SU-DHL-6 (cell line): ENCODE measurements at regions not wholly inside any gene's neighbourhood (a gene's known extent, or its start where the extent isn't known, plus 50 kb on each side); places are given as distances from the start of the nearest gene placed in this dataset.

Experiments used
- H2AFZ ChIP-seq: fragments of 200-600 bp; sonication (generic); 2 replicates; pipeline ENCODE4 v1.6.1; 2014; ENCODE audit warnings: low read depth, mild to moderate bottlenecking, moderate library complexity, mixed read lengths, antibody characterized with exemption, low read length; ENCODE audit not compliant: severe bottlenecking
- H3F3A ChIP-seq: fragments of 200-600 bp; shearing (Covaris generic); 2 replicates; pipeline ENCODE4 v1.6.0; 2016; ENCODE audit warnings: antibody characterized with exemption, mild to moderate bottlenecking; ENCODE audit not compliant: insufficient read depth
- H3K27ac ChIP-seq: fragments of 200-600 bp; sonication (generic); 2 replicates; pipeline ENCODE4 v1.5.1; 2016; ENCODE audit warnings: low read depth, mild to moderate bottlenecking, low read length, moderate library complexity, mixed read lengths
- H3K27me3 ChIP-seq: fragments of 200-600 bp; sonication (generic), shearing (Covaris generic); 2 replicates; pipeline ENCODE4 v1.6.0; 2014; ENCODE audit warnings: mild to moderate bottlenecking, low read length
- H3K36me3 ChIP-seq: fragments of 200-600 bp; sonication (generic); 2 replicates; pipeline ENCODE4 v1.6.1; 2014; ENCODE audit warnings: mild to moderate bottlenecking, low read length, mixed read lengths
- H3K4me2 ChIP-seq: fragments of 300-600, 200-600 bp; shearing (Covaris generic), sonication (generic); 2 replicates; pipeline ENCODE4 v1.6.0; 2014; ENCODE audit warnings: low read length, low read depth, mild to moderate bottlenecking; ENCODE audit not compliant: poor library complexity, severe bottlenecking
- H3K4me3 ChIP-seq: fragments of 200-600 bp; sonication (generic); 2 replicates; pipeline ENCODE4 v1.5.1; 2014; ENCODE audit warnings: antibody characterized with exemption, low read length, mild to moderate bottlenecking, mixed read lengths; ENCODE audit not compliant: insufficient read depth, poor library complexity, severe bottlenecking
- H3K79me2 ChIP-seq: fragments of 200-600 bp; sonication (generic); 2 replicates; pipeline ENCODE4 v1.6.1; 2014; ENCODE audit warnings: mild to moderate bottlenecking, low read length, moderate library complexity; ENCODE audit not compliant: insufficient read depth
- H3K9ac ChIP-seq: fragments of 200-600 bp; sonication (generic); 2 replicates; pipeline ENCODE4 v1.7.0; 2014; ENCODE audit warnings: mild to moderate bottlenecking, low read length
- H3K9me2 ChIP-seq: fragments of 200-600 bp; sonication (generic); replicated peaks from 2 replicates; pipeline ENCODE4 v1.6.1; 2014; ENCODE audit warnings: low read length; ENCODE audit not compliant: insufficient read depth
- H3K9me3 ChIP-seq: fragments of 200-600 bp; sonication (generic); 2 replicates; pipeline ENCODE4 v1.6.1; 2014; ENCODE audit warnings: low read length, mixed read lengths; ENCODE audit not compliant: insufficient read depth
- H4K20me1 ChIP-seq: fragments of 200-600 bp; sonication (generic); 2 replicates; pipeline ENCODE4 v1.6.1; 2014; ENCODE audit warnings: low read depth, mild to moderate bottlenecking, antibody characterized with exemption, low read length, moderate library complexity, mixed read lengths
- EZH2phosphoT487 ChIP-seq: fragments of 200-600 bp; sonication (generic), shearing (Covaris generic); conservative IDR thresholded peaks from 2 replicates; pipeline ENCODE4 v1.6.1; 2018; ENCODE audit warnings: mild to moderate bottlenecking, antibody characterized with exemption, low read length, moderate library complexity, mixed read lengths
- TF ChIP-seq, protein P1 (sequence below): fragments of 200-600 bp; sonication (generic); IDR thresholded peaks from one replicate; pipeline ENCODE4 v1.5.1; 2017; ENCODE audit warnings: antibody characterized with exemption, mild to moderate bottlenecking, low read length, moderate library complexity; ENCODE audit not compliant: insufficient read depth, poor library complexity, severe bottlenecking

GRCh38 chr4:102428122-102428521, 73.0 kb upstream of the NFKB1 start:
- TF ChIP-seq EZH2phosphoT487 = no peak
- TF ChIP-seq, protein P1, sequence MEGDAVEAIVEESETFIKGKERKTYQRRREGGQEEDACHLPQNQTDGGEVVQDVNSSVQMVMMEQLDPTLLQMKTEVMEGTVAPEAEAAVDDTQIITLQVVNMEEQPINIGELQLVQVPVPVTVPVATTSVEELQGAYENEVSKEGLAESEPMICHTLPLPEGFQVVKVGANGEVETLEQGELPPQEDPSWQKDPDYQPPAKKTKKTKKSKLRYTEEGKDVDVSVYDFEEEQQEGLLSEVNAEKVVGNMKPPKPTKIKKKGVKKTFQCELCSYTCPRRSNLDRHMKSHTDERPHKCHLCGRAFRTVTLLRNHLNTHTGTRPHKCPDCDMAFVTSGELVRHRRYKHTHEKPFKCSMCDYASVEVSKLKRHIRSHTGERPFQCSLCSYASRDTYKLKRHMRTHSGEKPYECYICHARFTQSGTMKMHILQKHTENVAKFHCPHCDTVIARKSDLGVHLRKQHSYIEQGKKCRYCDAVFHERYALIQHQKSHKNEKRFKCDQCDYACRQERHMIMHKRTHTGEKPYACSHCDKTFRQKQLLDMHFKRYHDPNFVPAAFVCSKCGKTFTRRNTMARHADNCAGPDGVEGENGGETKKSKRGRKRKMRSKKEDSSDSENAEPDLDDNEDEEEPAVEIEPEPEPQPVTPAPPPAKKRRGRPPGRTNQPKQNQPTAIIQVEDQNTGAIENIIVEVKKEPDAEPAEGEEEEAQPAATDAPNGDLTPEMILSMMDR = no peak
- Histone ChIP-seq H3K27ac (no peak overlapping the region), H3K9me2 (no peaks in the 10 kb centered on the region), H2AFZ (no peak overlapping the region), H3K9ac (no peak overlapping the region), H3K9me3 (no peaks in the 10 kb centered on the region), H4K20me1 (no peaks in the 10 kb centered on the region), H3K79me2 (no peaks in the 10 kb centered on the region), H3K4me3 (no peak overlapping the region), H3F3A (no peaks in the 10 kb centered on the region), H3K27me3 (no peaks in the 10 kb centered on the region), H3K36me3 (no peaks in the 10 kb centered on the region), H3K4me2 (no peak overlapping the region)

- Histone ChIP-seq H3K27ac (no peak overlapping the region), H3K9me3 (no peaks in the 10 kb centered on the region), H2AFZ (no peak overlapping the region), H3K27me3 (no peaks in the 10 kb centered on the region), H3K79me2 (no peaks in the 10 kb centered on the region), H4K20me1 (no peaks in the 10 kb centered on the region), H3F3A (no peaks in the 10 kb centered on the region), H3K36me3 (no peaks in the 10 kb centered on the region), H3K4me3 (no peak overlapping the region), H3K4me2 (no peak overlapping the region), H3K9ac (no peak overlapping the region), H3K9me2 (no peaks in the 10 kb centered on the region)
- TF ChIP-seq, protein P1 = no peak
- no peak for TF ChIP-seq EZH2phosphoT487
Measured at GRCh38 chr4:102429553-102429952, 71.6 kb upstream of the NFKB1 start.

DNA sequence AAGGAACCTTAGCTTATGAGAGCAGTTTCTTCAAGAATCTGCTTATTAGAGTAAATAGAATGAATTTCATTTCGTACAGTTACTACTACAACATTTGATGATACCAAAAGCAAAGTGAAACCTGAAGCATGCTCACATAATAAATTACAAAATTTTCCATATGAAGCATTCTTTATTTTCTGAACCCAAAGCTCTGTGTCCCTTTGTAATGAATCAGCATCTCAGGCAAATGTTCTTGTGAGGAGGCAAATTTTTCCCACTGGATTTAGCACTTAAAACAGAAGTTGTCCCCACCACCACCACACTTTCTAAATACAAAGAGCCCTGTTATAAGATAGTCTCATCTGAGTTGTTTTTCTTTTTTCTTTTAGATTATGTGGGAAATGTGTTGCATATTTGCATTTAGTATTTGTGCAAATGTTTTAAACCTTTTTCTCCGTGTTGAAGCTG, 70.7 kb upstream of the NFKB1 start:
- Histone ChIP-seq H3K27me3 (no peaks in the 10 kb centered on the region), H2AFZ (peak overlapping the region; percentile 67), H3K9me3 (no peaks in the 10 kb centered on the region), H4K20me1 (no peaks in the 10 kb centered on the region), H3K36me3 (no peaks in the 10 kb centered on the region), H3K4me3 (peak overlapping the region; percentile 68), H3K9me2 (no peaks in the 10 kb centered on the region), H3K79me2 (no peaks in the 10 kb centered on the region), H3K9ac (peak overlapping the region; percentile 60), H3K4me2 (peak overlapping the region; percentile 98), H3K27ac (no peak overlapping the region), H3F3A (no peaks in the 10 kb centered on the region)
- no peak for TF ChIP-seq EZH2phosphoT487
- TF ChIP-seq, protein P1 = no peak
